ENCODE measurements at regions not wholly inside any gene's neighbourhood (a gene's known extent, or its start where the extent isn't known, plus 50 kb on each side); places are given as distances from the start of the nearest gene placed in this dataset.

DNA sequence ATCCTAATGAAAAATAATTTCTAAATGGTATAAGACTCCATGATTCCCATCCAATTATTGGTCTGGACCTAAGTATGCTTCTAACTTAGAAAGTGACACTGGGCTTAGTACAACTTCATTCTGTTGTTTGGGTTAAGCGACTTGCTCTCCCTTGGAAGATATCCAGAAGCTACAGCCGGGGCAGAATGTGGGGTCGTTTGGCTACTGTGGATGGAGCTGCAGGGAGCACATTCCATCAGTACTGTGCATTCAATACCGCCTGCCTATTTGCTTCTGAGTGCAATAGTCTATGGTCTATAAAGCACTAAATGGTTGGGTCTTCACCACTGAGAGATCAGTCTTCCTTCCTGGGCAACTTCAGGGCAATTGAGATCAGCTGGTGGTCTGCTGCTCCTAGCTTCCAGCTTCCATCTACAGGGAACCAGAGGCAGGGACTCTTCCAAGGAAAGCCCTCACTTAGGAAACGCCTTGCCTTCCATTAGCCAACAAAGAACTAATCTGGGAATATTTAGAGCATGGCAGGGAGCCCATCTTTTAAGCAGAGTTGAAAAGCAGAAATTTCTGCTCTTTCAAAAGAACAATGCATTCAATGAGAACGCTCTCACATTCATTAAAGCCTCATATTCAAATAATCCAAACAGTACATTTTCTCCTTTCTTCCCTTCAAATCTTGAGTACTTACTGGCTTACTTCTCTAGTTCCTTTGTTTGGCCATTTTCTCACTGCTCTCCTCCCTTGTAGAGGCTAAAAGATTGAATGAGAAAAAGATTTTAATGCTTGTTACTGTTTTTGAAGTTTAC lies 1049.9 kb upstream of the TENM3 start:
- DNase-seq (ENCODE audit: low read depth) = no peak

DNA sequence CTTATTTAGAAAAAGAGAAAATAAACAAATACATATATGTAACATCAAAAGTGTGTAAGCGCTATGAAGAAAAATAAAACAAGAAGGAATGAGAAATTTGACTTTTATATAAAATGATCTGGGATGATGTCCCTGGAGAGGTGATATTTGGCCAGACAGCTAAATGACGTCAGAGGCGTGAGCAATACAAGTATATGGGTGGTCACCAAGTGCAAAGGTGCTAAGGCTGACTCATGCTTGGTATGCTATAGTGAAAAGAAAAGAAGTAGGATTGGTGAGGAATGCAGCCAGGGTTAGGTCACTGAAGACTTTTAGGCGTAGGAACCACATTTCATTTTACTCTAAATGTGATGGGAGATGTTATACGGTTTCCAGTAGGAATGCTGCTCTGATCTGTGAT lies 1049.1 kb upstream of the TENM3 start:
- DNase-seq (ENCODE audit: low read depth) = no peak

DNA sequence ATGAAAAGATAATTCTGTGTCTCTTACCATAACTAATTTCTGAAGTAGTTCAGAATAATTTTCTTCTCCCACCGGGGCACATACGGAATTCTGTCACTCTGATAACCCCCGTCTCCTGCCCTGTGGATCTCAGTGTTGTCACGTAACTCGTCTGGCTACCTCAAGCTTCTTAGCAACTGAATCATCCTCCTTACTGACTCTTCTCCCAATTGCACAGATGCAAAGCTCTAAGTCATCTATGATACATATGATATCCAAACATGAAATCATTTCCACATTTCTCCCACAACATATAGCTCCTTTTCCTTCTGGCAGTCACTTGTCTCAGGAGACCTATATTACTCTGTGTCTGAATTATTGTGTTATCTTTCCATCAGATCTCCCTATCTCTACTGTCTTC lies 1043.1 kb upstream of the TENM3 start:
- no peak for DNase-seq (ENCODE audit: low read depth)

DNA sequence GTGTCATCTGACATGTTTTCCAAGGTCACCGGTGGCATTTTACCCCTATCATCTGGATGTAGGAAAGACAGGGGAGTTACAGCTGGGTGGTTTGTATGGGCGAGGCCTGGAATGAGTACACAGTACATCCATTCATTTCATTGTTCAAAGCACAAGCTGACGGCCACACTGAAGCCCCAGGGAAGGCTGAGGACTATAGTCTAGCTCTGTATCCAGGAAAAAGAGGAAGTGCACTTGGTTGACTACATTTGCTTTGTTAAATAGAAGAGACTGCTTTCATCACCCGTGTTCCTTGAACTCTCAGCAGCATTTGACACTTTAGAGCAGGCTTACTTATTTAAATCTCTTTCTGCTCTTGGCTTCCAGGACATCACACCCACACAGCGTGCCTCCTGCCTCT lies 1041.0 kb upstream of the TENM3 start:
- DNase-seq (ENCODE audit: low read depth) = no peak

DNA sequence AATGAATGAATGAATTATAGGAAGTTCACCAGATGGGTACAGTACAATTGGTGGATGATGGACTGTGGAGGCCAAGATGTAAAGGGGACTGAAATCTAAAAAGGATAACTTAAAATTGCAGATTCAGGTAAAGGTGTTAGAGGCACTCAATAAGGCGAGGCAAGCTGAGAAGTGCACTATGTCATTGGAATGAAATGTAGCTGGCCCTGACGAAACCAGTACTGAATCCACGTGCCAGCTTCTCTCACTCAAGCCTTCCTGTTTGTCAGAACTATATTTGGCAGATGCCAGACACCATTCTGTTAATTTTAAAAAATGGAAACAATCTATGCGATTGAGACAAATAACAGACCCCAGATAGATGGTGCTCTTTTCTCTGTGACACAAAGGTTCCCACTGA lies 1039.1 kb upstream of the TENM3 start:
- no peak for DNase-seq (ENCODE audit: low read depth)

DNA sequence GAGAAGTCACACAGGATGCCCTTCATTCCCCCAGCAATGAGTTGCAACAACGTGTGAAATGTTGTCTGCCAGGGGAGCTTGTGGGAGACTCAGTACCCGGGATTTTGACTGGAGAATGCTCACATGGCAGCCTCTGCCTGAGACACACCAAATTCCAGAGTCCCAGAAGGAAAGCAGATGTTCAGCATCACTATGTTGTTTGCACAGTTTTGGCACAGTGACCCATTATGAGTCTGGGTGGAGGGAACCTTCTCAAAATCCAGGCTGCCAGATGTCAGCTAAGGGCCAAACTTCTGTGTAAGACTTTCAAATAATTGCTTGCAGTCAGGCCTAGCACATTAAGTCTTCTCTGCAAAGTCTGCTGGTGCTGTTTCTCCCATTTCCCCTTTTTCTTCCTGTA lies 1029.7 kb upstream of the TENM3 start:
- no peak for DNase-seq (ENCODE audit: low read depth)

DNA sequence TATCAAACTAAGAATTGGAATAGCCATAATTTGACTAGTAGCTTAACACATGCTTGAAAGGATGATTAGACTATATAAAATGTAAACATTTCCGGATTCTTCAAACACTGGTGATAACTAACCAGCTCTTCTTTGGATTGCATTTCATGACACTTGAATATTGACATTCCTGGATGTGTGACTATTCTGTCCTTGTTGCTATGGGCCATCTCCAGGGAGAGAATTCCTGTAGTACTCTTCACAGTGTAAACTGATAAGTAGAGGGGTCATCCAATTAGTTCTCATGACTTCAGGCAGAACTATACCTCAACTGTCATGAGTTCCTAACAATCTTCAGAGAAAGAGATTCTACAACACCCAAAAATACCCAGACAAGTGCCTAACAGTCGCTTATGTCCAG lies 1026.7 kb upstream of the TENM3 start:
- DNase-seq (ENCODE audit: low read depth) = no peak

DNA sequence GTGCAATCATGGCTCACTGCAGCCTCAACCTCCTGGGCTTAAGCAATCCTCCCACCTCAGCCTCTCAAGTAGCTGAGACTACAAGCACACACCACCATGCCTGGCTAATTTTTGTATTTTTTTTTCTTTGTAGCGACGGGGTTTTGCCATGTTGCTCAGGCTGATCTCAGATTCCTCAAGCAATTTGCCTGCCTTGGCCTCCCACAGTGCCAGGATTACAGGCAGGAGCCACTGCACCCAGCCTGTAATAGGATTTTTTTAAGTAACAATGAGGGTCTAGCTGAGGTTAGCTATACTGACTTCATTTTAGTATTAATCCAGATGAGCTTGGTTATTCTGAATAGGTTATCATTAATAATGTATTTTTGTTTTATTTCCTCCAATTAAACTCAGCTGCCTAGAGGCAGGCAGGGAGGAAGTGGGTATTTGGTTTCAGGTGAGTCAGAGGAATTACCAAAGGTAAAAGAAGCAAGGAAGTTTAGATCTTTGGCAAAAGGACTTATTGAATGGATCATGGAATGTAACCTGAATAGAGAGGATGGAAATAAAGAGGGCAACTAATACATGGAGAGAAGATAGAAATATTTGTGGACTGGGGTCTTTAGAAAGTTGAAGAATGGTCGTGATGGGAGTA lies 1023.3 kb upstream of the TENM3 start:
- no peak for DNase-seq (ENCODE audit: low read depth)

DNA sequence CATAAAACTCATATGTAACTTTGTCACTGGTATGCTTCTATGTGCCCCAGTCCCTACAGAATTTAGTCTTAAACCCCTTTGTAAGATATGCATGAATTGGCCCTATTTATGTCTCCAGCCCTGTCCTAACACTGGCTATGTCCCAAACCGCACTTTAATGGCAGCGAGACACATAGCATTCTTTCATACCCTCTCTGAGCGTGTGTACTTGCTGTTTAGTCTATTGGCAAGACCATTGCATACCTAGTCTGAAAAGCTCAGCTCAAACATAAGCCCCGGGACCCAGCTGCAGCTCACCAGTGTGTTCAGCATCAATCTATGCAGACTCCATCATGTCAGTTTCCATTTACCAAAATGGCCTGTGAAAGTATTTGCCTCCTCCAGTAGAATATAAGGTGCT lies 1018.4 kb upstream of the TENM3 start:
- no peak for DNase-seq (ENCODE audit: low read depth)

DNA sequence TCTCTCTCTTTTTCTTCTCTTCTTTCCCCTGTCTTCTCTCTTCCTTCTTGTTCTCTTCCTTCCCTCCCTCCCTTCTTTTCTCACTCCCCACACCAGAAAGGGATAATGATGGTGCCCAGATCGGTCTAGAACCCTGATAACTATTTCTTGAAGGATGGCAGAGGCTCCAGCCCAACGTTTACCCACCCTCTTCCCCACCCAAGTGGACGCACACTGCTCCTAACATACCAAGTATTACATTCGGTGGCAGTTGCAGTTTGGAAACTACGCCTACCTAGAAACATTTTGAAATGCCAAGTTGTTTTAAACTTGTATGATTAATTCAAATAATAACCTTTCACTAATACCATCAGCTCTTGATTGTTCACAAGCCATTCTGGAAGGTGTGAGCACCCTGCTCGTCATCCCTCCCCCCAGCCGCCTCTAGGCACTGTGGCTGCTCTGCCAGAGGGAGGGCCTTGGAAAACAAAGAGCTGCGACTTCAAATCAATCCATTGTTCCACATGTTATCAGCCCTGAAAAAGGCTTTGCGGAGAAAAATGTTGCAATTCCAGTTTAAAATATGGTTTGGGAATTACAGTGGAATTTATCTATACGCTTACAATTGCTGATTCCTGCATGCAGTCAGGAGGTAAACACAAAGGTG lies 1017.5 kb upstream of the TENM3 start:
- DNase-seq (ENCODE audit: low read depth) = no peak

DNA sequence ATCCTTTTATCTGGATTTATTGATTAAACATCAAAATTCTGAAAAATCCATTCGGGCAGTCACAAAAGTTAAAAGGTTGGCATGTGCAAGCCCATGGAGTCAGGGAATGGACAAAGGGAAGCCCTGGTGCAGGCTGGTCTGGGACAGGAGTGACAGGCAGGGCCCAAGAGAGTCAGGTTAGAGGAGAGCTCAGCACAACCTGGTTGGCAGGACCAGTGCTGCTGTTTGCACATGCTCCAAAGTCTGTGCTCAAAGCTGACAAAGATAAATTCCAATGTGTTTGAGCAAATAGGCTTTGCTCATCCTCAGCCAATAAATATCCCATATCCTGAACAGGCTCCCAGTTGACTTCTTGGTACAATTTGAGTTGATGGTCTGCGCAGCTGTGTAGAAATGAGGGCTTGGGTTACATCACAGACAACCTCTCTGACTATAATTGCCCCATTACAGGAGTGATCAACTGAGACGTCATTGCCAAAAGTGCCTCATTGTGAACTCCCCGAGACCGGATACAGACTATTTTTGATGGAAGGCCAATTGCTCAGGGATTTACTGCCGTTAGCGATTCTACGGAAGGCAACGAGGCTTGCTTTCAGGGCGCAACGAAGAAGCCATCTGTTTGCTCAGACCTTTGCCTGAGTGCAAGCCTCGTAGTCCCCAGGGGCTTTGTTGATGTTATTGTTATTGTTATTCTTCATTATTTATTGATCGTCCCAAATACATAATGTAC lies 1008.1 kb upstream of the TENM3 start:
- DNase-seq (ENCODE audit: low read depth) = no peak

DNA sequence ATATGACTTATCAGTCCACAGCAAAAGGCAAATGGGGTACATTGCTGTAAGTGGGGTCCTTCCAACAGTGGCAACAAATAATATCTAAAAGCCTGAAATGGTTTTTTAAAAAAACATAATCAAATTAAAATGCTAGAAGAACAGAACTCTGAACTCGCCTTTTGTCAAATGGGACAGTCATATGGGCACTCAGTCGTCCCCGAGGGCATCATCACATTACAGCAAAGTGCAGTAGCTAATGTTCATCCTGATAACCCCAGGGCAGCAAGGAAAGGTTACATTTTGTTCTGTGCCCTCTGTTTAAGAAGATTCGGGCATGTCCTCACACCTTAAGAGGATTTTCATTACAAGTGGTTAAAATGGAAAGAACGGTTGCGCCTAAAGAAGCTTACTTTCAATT lies 997.9 kb upstream of the TENM3 start:
- DNase-seq (ENCODE audit: low read depth) = no peak

DNA sequence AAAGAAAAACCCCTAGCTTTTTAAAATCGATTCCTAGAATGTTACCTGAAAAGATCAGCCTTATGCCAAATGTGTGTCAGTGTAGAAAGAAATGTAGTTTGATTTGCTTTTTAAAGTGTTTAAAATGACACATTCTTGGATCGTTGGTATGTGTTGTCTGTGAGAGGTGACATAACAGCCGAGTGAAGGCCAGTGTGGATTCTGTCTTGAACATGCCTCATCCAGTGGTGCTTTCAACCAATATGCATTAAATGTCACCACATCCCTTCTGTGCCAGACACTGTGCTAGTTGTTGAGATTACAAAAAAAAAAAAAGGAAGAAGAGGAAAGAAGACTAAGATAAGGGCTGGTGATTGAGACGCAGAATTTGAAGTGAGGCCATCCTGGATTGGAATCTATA lies 994.2 kb upstream of the TENM3 start:
- DNase-seq (ENCODE audit: low read depth) = no peak

DNA sequence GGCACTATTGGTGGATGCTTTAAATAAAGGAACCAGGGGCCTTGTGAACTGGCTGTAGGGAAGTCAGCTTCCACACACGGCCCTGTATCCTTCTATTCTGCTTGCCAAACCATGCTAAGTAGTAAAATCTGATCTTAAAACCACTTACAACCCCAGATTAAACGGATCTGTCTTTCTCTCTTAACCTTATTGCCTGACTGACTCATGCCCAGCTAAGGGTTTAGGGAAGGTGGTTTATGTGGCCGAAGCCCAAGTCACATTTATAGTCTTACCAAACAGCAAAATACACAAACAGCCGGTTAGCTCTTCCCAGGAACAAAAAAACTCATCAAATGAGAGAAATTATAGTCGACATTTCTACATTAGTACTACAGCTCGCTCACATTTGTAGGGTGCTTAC lies 988.4 kb upstream of the TENM3 start:
- no peak for DNase-seq (ENCODE audit: low read depth)

DNA sequence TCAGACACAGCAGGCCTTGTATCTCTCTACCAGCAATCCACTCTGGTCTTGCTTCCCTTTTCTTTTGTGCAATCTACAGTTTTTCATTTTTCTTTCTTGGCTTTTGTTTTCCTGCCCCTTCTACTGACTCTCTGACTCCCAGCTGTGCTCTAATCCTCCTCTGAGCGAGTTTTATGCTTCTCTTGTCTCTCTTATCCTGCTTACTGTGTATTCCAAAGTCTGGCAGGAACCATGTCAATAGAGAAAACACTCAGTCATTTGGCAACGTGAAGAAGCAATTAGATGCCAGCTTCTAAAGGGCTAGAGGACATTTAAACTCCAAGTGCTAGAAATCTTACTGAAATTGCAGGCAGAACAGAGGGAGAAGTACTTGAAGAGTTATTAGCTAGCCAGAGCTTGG lies 984.6 kb upstream of the TENM3 start:
- no peak for DNase-seq (ENCODE audit: low read depth)

DNA sequence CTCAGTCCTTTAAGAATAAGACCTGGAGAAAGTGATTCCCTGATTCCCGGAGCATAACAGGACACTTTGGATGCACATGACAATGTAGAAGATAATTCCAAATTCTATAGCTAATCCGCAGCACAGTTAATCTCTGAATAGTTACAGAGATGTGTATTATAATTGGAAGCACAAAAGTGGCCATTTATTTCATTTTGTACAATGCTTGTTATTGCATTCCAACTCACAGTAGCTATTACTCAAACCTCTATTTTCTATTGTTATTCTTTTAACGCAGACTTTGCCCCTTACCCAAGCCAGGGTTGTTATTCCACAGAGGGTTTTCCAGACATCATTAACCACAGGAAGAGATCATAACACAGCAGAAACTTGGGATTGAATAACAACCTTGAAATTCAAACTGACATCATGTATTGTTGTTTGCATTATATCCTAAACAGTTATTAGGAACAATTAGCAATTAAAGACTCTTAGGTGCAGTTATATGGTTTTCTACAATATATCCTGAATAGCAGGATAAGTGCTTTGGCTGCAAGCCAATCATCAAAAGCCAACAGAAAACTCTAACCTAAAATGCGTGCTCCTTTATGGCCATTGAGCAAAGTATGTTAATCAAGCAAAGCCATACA lies 984.0 kb upstream of the TENM3 start:
- DNase-seq (ENCODE audit: low read depth) = no peak

DNA sequence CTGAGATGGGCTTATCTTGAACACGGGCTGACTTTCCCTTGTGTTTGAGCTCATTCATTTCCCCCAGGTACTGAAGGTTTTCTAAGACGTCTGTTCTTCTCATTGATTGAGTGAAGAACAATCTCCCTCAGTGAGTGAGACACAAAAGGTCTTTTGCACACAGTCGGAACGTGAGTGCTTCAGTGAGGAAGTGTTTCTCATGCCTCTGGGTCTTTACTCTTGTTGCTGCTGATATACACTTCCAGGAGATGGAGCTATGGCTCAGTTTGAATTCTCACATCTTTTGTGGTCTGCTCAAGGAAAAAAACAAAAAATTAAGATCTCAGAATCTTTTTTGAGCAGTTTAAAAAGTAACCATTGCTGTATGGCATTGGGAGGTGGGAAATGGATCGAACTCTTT lies 981.9 kb upstream of the TENM3 start:
- DNase-seq (ENCODE audit: low read depth) = no peak

DNA sequence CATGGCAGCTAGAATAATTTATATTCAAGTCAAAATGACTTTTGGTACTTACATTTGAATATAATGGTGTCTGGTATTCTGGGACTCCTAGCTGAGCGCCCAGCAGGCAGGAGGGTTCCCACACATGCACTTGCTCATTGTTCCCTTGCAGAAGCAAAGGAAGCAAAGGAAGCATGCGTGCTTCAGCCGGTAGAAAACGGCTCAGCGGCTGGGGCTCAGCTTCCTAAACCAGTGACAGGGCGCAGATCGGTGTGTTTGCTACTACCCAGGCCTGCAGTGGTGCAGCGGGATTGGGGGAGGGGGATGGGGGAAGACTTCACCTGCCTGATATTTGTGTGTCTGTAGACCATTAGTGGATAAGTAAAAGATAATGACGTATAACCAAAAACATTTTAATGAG lies 978.3 kb upstream of the TENM3 start:
- no peak for DNase-seq (ENCODE audit: low read depth)

DNA sequence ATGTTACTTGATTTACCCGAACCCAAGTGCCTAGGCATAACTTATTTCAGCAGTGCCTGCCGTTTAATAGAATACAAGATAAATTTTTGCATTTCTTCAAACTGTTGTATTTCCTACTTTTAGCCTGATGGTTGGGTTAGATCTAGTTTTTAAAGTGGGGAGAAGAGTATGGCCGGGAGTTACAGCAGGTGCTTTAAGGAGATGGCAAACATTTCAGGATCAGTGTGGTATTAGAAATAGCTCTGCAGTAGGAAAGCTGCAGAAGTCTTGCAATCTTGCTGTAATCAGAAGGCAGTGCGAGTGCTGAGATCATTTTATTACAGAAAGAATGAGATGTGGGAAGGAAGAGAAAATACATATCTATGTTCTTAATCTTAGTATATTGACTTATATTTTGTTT lies 977.8 kb upstream of the TENM3 start:
- no peak for DNase-seq (ENCODE audit: low read depth)

DNA sequence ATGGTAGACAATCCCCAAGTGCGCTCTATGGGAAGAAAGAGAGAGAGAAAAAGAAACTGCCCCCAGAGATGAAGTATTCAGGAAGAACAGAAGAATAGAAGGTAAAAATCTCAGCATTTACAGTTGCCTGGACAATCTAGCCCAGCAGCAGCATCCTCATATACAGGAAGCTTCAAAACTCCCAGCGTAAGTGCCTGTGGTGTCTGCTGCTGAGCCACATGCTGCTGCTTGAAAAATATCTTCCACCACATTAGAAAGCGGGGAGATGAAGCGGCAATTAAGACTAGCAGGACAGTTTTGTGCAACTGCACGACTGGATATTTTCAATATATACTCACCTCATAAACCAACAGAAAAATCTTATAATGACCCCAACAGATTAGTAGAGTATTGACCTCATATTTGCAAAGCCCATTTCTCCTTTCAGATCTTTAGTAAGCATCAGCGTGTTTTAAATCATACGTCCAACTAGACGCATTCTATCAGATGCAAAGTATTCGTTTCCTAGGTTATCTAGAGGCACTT lies 972.0 kb upstream of the TENM3 start:
- no peak for DNase-seq (ENCODE audit: low read depth)

DNA sequence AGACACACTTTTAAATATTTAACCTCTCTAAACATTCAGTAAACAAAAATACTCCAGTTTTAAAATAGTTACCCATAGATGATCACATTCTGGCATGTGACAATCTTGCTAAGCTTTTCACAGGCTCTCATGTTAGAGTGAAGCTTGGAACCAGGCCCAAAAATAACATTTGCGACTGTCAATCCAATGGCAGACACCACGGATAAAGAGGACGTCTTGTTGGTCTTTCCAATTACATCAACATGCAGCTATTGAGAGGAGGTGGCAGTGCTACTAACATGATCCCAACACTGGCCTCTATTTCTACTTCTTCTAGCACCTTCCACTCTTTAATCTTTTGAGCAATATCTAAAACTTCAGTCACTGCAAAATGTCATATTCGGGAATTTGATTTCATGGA lies 970.8 kb upstream of the TENM3 start:
- DNase-seq (ENCODE audit: low read depth) = no peak

DNA sequence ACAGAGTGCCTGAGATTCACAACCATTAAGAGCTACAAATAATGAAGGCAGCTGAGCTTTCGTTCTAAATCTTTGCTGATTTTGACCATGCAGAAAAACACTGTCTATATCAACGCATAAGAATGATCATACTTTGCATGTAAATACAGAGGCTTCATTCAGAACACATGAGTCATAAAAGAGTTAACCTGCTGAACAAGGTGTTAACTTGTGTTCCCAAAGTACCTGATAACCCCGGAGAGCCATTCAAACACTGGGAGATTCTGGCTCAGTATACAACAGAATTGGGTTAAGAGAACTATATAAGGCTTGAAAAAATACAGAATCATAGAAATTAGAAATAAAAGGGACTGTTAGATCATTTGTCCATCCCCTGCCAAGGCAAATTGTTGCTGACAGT lies 964.3 kb upstream of the TENM3 start:
- DNase-seq (ENCODE audit: low read depth) = no peak

All from activated T-cell treated with anti-CD3 and anti-CD28 coated beads for 24 hours (primary cell).